ENCODE measurements at regions not wholly inside any gene's neighbourhood (a gene's known extent, or its start where the extent isn't known, plus 50 kb on each side); places are given as distances from the start of the nearest gene placed in this dataset.
"Not testable (repeated sequence)": the region's sequence is repeated elsewhere in the genome, so short reads cannot be mapped to it uniquely, and the experiment has no call there.

GRCh38 chr10:42533866-42534265 lies 104.5 kb downstream of the ZNF33B start:
- H3K4me1 ChIP-seq; H3K4me3 ChIP-seq; H3K27me3 ChIP-seq; intact Hi-C loops (cut with DNase I); DNase-seq; H3K27ac ChIP-seq: not testable (repeated sequence)
- Histone ChIP-seq H3K36me3 (peaks cover 0 to 15% (median 0%) of the 10 kb centered on the region in 3 donors), H3K9me3 (peaks cover 0 to 76% (median 40%) of the 10 kb centered on the region in 3 donors)

- Histone ChIP-seq H3K27ac (no peak overlapping the region), H3K4me1 (no peaks in the 10 kb centered on the region), H3K4me3 (no peak overlapping the region), H3K27me3 (no peaks in the 10 kb centered on the region), H3K36me3 (peaks cover 0 to 8% (median 0%) of the 10 kb centered on the region in 3 donors), H3K9me3 (peaks cover 0 to 68% (median 34%) of the 10 kb centered on the region in 3 donors)
- TF ChIP-seq CTCF (IDR thresholded peaks at IDR 0.05) (no peak), POLR2A (IDR thresholded peaks at IDR 0.05) (no peak)
- no peak for DNase-seq
- intact Hi-C loops (cut with DNase I): no loop called here
- WGBS, 2 donors: 88 to 92% methylated on average over 1 of the region's 1 CpG
Observed at GRCh38 chr10:42532996-42533395, 105.4 kb downstream of the ZNF33B start.

- intact Hi-C loops (cut with DNase I): no loop called here
- H3K4me1 ChIP-seq: no peaks in the 10 kb centered on the region
- peaks cover 13 to 83% (median 70%) of the 10 kb centered on the region in 3 donors for H3K9me3 ChIP-seq
- no peak overlapping the region for H3K4me3 ChIP-seq
- no peak overlapping the region for H3K27ac ChIP-seq
- H3K27me3 ChIP-seq: no peaks in the 10 kb centered on the region
- no peak for DNase-seq
- H3K36me3 ChIP-seq: peaks cover 0 to 62% (median 8%) of the 10 kb centered on the region in 3 donors
- no peak for TF ChIP-seq CTCF (IDR thresholded peaks at IDR 0.05)
- TF ChIP-seq POLR2A (IDR thresholded peaks at IDR 0.05): no peak
- 61 to 98% methylated on average over 2 of the region's 2 CpGs for WGBS, 2 donors
Observed at GRCh38 chr10:42523098-42523497, 115.3 kb downstream of the ZNF33B start.

GRCh38 chr10:42519761-42520460 lies 118.5 kb downstream of the ZNF33B start:
- no peaks in the 10 kb centered on the region for H3K4me1 ChIP-seq
- TF ChIP-seq POLR2A (IDR thresholded peaks at IDR 0.05): no peak
- TF ChIP-seq CTCF (IDR thresholded peaks at IDR 0.05): no peak
- H3K9me3 ChIP-seq: peaks cover 24 to 100% (median 96%) of the 10 kb centered on the region in 3 donors
- no peak overlapping the region for H3K4me3 ChIP-seq
- no peaks in the 10 kb centered on the region for H3K27me3 ChIP-seq
- H3K27ac ChIP-seq: no peak overlapping the region
- H3K36me3 ChIP-seq: peaks cover 0 to 51% (median 8%) of the 10 kb centered on the region in 3 donors
- 85 to 92% methylated on average over 5 of the region's 5 CpGs for WGBS, 2 donors
- no peak for DNase-seq
- intact Hi-C loops (cut with DNase I): no loop called here

- H3K27me3 ChIP-seq: no peaks in the 10 kb centered on the region
- peaks cover 25 to 100% (median 93%) of the 10 kb centered on the region in 3 donors for H3K9me3 ChIP-seq
- WGBS, 2 donors: 87 to 91% methylated on average over 2 of the region's 2 CpGs
- intact Hi-C loops (cut with DNase I): no loop called here
- DNase-seq: no peak
- no peak overlapping the region for H3K27ac ChIP-seq
- peaks cover 0 to 43% (median 4%) of the 10 kb centered on the region in 3 donors for H3K36me3 ChIP-seq
- H3K4me1 ChIP-seq: no peaks in the 10 kb centered on the region
- H3K4me3 ChIP-seq: no peak overlapping the region
- TF ChIP-seq POLR2A (IDR thresholded peaks at IDR 0.05) (no peak), CTCF (IDR thresholded peaks at IDR 0.05) (no peak)
Observed at GRCh38 chr10:42519079-42519478, 119.3 kb downstream of the ZNF33B start.

Data from esophagus squamous epithelium (tissue), 5 donors.